Central memory CD8-positive, alpha-beta T cell (primary cell): ENCODE measurements at regions not wholly inside any gene's neighbourhood (a gene's known extent, or its start where the extent isn't known, plus 50 kb on each side); places are given as distances from the start of the nearest gene placed in this dataset.
"Not testable (repeated sequence)": the region's sequence is repeated elsewhere in the genome, so short reads cannot be mapped to it uniquely, and the experiment has no call there.

Experiments used
- ATAC-seq: fragments of 150-1000 bp; cut with Tn5 transposase; replicated peaks from 2 replicates; pipeline ENCODE4 v1.10.0; 2022; ENCODE audit warnings: mild to moderate bottlenecking, moderate FRiP score, moderate number of reproducible peaks; ENCODE audit not compliant: poor library complexity, severe bottlenecking; ENCODE audit errors: extremely low read depth
- DNase-seq, 2 donors: peaks; one replicate each; pipeline ENCODE4 v3.0.0; 2021; ENCODE audit warnings: low spot score in 2 of 2
- H3K27ac Mint-ChIP-seq: one replicate; pipeline ENCODE4 v1.8.0; 2022; ENCODE audit warnings: low read depth, mild to moderate bottlenecking, moderate library complexity, mixed read lengths
- H3K27me3 Mint-ChIP-seq: one replicate; pipeline ENCODE4 v1.8.0; 2022; ENCODE audit warnings: mixed read lengths
- H3K36me3 Mint-ChIP-seq: one replicate; pipeline ENCODE4 v1.8.0; 2022; ENCODE audit warnings: mild to moderate bottlenecking, moderate library complexity, mixed read lengths; ENCODE audit not compliant: insufficient read depth
- H3K4me1 Mint-ChIP-seq: one replicate; pipeline ENCODE4 v1.8.0; 2022; ENCODE audit warnings: mixed read lengths
- H3K4me3 Mint-ChIP-seq: one replicate; pipeline ENCODE4 v1.8.0; 2022; ENCODE audit warnings: mild to moderate bottlenecking, moderate library complexity, mixed read lengths
- H3K9me3 Mint-ChIP-seq: one replicate; pipeline ENCODE4 v1.8.0; 2022; ENCODE audit warnings: mixed read lengths

- no peaks in the 10 kb centered on the region for H3K27me3 Mint-ChIP-seq
- no peaks in the 10 kb centered on the region for H3K4me1 Mint-ChIP-seq
- DNase-seq (no peak), ATAC-seq (no peak)
- no peak overlapping the region for H3K4me3 Mint-ChIP-seq
- H3K9me3 Mint-ChIP-seq, result peaks cover 32% of the 10 kb centered on the region
- no peaks in the 10 kb centered on the region for H3K36me3 Mint-ChIP-seq
- H3K27ac Mint-ChIP-seq, result no peak overlapping the region
Observed at GRCh38 chr5:23411200-23411599, 96.2 kb upstream of the PRDM9 start.

GRCh38 chr5:23410775-23411174 lies 96.6 kb upstream of the PRDM9 start:
- not testable (repeated sequence) for H3K4me1 Mint-ChIP-seq, ATAC-seq, H3K4me3 Mint-ChIP-seq, H3K27ac Mint-ChIP-seq, H3K36me3 Mint-ChIP-seq, H3K27me3 Mint-ChIP-seq, DNase-seq
- H3K9me3 Mint-ChIP-seq, result peaks cover 29% of the 10 kb centered on the region

GRCh38 chr5:23405316-23406068 lies 101.9 kb upstream of the PRDM9 start:
- Mint-ChIP-seq H3K4me3 (no peak overlapping the region), H3K4me1 (no peaks in the 10 kb centered on the region), H3K36me3 (no peaks in the 10 kb centered on the region), H3K27ac (no peak overlapping the region), H3K27me3 (no peaks in the 10 kb centered on the region), H3K9me3 (peaks cover 32% of the 10 kb centered on the region)
- DNase-seq, result no peak
- ATAC-seq, result no peak

- no peak for ATAC-seq
- Mint-ChIP-seq H3K4me1 (no peaks in the 10 kb centered on the region), H3K9me3 (peaks cover 25% of the 10 kb centered on the region), H3K27ac (no peak overlapping the region), H3K36me3 (no peaks in the 10 kb centered on the region), H3K4me3 (no peak overlapping the region), H3K27me3 (no peaks in the 10 kb centered on the region)
- no peak for DNase-seq
Observed at GRCh38 chr5:23402585-23402984, 104.8 kb upstream of the PRDM9 start.

GRCh38 chr5:23400951-23401350 lies 106.5 kb upstream of the PRDM9 start:
- Mint-ChIP-seq H3K4me1 (no peaks in the 10 kb centered on the region), H3K27me3 (no peaks in the 10 kb centered on the region), H3K27ac (no peak overlapping the region), H3K4me3 (no peak overlapping the region), H3K9me3 (peaks cover 27% of the 10 kb centered on the region), H3K36me3 (no peaks in the 10 kb centered on the region)
- DNase-seq (no peak), ATAC-seq (no peak)

- Mint-ChIP-seq H3K27me3 (no peaks in the 10 kb centered on the region), H3K36me3 (no peaks in the 10 kb centered on the region), H3K27ac (no peak overlapping the region), H3K9me3 (peaks cover 16% of the 10 kb centered on the region), H3K4me1 (no peaks in the 10 kb centered on the region), H3K4me3 (no peak overlapping the region)
- DNase-seq (no peak), ATAC-seq (no peak)
Observed at GRCh38 chr5:23396346-23396745, 111.1 kb upstream of the PRDM9 start.

GRCh38 chr5:23389291-23390101 lies 117.9 kb upstream of the PRDM9 start:
- Mint-ChIP-seq H3K4me3 (no peak overlapping the region), H3K36me3 (no peaks in the 10 kb centered on the region), H3K9me3 (peaks cover 29% of the 10 kb centered on the region), H3K27ac (no peak overlapping the region), H3K4me1 (no peaks in the 10 kb centered on the region), H3K27me3 (no peaks in the 10 kb centered on the region)
- ATAC-seq (no peak), DNase-seq (no peak)

GRCh38 chr5:23385036-23385435 lies 122.4 kb upstream of the PRDM9 start:
- H3K4me3 Mint-ChIP-seq, result no peak overlapping the region
- no peaks in the 10 kb centered on the region for H3K27me3 Mint-ChIP-seq

GRCh38 chr5:23372177-23372576 lies 135.2 kb upstream of the PRDM9 start:
- Mint-ChIP-seq H3K27ac (no peak overlapping the region), H3K4me3 (no peak overlapping the region), H3K27me3 (no peaks in the 10 kb centered on the region), H3K36me3 (no peaks in the 10 kb centered on the region), H3K9me3 (peaks cover 10% of the 10 kb centered on the region), H3K4me1 (no peaks in the 10 kb centered on the region)
- ATAC-seq (no peak), DNase-seq (no peak)

More at GRCh38 chr5:23385036-23385435, 122.4 kb upstream of the PRDM9 start:
- DNase-seq (no peak), ATAC-seq (no peak)
- H3K4me1 Mint-ChIP-seq, result no peaks in the 10 kb centered on the region
- H3K9me3 Mint-ChIP-seq, result peaks cover 29% of the 10 kb centered on the region
- H3K36me3 Mint-ChIP-seq, result peaks cover 2% of the 10 kb centered on the region
- H3K27ac Mint-ChIP-seq, result no peak overlapping the region

GRCh38 chr5:23368393-23368792 lies 139.0 kb upstream of the PRDM9 start:
- ATAC-seq, result no peak
- Mint-ChIP-seq H3K27me3 (no peaks in the 10 kb centered on the region), H3K36me3 (no peaks in the 10 kb centered on the region), H3K9me3 (peaks cover 10% of the 10 kb centered on the region), H3K27ac (no peak overlapping the region), H3K4me1 (no peaks in the 10 kb centered on the region), H3K4me3 (no peak overlapping the region)
- no peak for DNase-seq

- ATAC-seq (no peak), DNase-seq (no peak)
- Mint-ChIP-seq H3K27ac (no peak overlapping the region), H3K4me1 (no peaks in the 10 kb centered on the region), H3K9me3 (peaks cover 10% of the 10 kb centered on the region), H3K36me3 (no peaks in the 10 kb centered on the region), H3K27me3 (no peaks in the 10 kb centered on the region), H3K4me3 (no peak overlapping the region)
Observed at GRCh38 chr5:23367874-23368273, 139.5 kb upstream of the PRDM9 start.

- Mint-ChIP-seq H3K36me3 (no peaks in the 10 kb centered on the region), H3K4me1 (no peaks in the 10 kb centered on the region), H3K9me3 (no peaks in the 10 kb centered on the region), H3K27ac (no peak overlapping the region), H3K4me3 (no peak overlapping the region), H3K27me3 (no peaks in the 10 kb centered on the region)
- DNase-seq, result no peak
- ATAC-seq, result no peak
Observed at GRCh38 chr5:23353286-23353685, 154.1 kb upstream of the PRDM9 start.

- no peaks in the 10 kb centered on the region for H3K36me3 Mint-ChIP-seq
- peaks cover 4% of the 10 kb centered on the region for H3K9me3 Mint-ChIP-seq
- no peak for ATAC-seq
- no peak for DNase-seq
- no peaks in the 10 kb centered on the region for H3K27me3 Mint-ChIP-seq
- no peak overlapping the region for H3K27ac Mint-ChIP-seq
- no peak overlapping the region for H3K4me3 Mint-ChIP-seq
- no peaks in the 10 kb centered on the region for H3K4me1 Mint-ChIP-seq
Observed at GRCh38 chr5:23352446-23352845, 155.0 kb upstream of the PRDM9 start.
